ENCODE measurements at regions not wholly inside any gene's neighbourhood (a gene's known extent, or its start where the extent isn't known, plus 50 kb on each side); places are given as distances from the start of the nearest gene placed in this dataset.

DNA sequence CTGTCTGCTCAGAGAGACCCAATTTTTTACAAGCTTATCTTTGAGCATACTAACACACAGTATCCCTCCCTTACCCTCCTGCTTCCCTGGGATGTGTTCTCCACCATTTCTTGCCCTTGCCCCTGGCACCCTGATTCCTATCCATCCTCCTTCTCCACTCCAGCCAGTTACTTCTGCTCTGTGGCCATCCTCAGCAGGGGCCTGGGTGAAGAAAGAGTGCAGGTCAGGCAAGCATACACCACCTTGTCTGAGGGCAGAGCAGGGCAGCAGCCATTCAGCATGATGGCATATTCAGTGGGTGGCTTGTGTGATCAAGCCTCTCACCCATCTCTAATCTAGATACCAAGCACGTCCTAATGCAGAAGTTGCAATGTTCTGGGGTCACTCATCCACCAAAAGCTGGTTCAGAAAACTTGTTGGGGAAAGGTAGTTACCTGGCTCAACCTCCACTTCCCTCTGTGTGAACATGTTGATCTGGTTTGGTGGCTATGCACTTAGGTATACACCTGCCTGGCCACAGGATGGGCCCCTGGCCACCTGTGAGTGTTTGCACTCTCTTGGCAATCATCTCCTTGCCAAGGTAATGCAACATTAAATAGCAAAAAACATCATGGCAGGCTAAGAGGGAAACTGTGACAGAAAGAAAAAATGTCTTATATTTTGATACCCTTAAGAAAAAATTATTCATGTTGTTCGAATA, 900.3 kb upstream of the MIR17HG start:
- no peak for TF ChIP-seq EZH2 (IDR thresholded peaks at IDR 0.05; ENCODE audit: borderline replicate concordance)
- TF ChIP-seq, protein P1, sequence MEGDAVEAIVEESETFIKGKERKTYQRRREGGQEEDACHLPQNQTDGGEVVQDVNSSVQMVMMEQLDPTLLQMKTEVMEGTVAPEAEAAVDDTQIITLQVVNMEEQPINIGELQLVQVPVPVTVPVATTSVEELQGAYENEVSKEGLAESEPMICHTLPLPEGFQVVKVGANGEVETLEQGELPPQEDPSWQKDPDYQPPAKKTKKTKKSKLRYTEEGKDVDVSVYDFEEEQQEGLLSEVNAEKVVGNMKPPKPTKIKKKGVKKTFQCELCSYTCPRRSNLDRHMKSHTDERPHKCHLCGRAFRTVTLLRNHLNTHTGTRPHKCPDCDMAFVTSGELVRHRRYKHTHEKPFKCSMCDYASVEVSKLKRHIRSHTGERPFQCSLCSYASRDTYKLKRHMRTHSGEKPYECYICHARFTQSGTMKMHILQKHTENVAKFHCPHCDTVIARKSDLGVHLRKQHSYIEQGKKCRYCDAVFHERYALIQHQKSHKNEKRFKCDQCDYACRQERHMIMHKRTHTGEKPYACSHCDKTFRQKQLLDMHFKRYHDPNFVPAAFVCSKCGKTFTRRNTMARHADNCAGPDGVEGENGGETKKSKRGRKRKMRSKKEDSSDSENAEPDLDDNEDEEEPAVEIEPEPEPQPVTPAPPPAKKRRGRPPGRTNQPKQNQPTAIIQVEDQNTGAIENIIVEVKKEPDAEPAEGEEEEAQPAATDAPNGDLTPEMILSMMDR (IDR thresholded peaks at IDR 0.05; ENCODE audit: poor library complexity): no peak
- TF ChIP-seq EZH2phosphoT487 (IDR thresholded peaks at IDR 0.05; ENCODE audit: low read depth, severe bottlenecking, unreplicated experiment): no peak
